HCT116 (cell line): ENCODE measurements at regions not wholly inside any gene's neighbourhood (a gene's known extent, or its start where the extent isn't known, plus 50 kb on each side); places are given as distances from the start of the nearest gene placed in this dataset.

Source experiments
- ATAC-seq: fragments of 200-7000 bp; cut with Tn5 transposase; 2 replicates; pipeline ENCODE4 v1.9.1; 2020; ENCODE audit warnings: mild to moderate bottlenecking, moderate library complexity
- BruUV-seq: library from RNA; stranded (reverse); fragments of 400-500 nt; replicated peaks from 2 replicates; lab custom pipeline; 2021; lab: Mats Ljungman, UMichigan
- CTCF ChIA-PET: fragments of 300-600 bp; sonication (Branson Sonifier 250); formaldehyde crosslinking; loops from one replicate; lab custom pipeline; 2021; ENCODE audit warnings: antibody characterized with exemption; lab: Charles Lee
- POLR2A ChIA-PET: fragments of 300-600, 350-600 bp; sonication (Branson Sonifier 250); formaldehyde crosslinking; loops from one replicate; lab custom pipeline; 2021; ENCODE audit warnings: antibody characterized with exemption; lab: Charles Lee
- RAD21 ChIA-PET, 2 experiments: fragments of 300-600 bp; sonication (Branson Sonifier 250); formaldehyde crosslinking; loops; one replicate each; lab custom pipeline; 2023; ENCODE audit warnings: low total read pairs in 2 of 2; ENCODE audit not compliant: uncharacterized antibody in 2 of 2, unreplicated experiment in 2 of 2, low non-redundant PET in 1 of 2; lab: Charles Lee
- DNase-seq: peaks from one replicate; pipeline ENCODE4 v3.0.0-alpha.2; 2010; ENCODE audit warnings: low read depth, low spot score
- H2AFZ ChIP-seq: fragments of 200-600 bp; shearing (Covaris generic), sonication (generic); 2 replicates; pipeline ENCODE4 v1.6.1; 2017; ENCODE audit warnings: low read depth, mixed run types, mixed read lengths, antibody characterized with exemption, low read length; ENCODE audit not compliant: poor library complexity, severe bottlenecking
- H3K27ac ChIP-seq: 2 replicates; pipeline ENCODE4 v1.5.1; 2012; ENCODE audit warnings: low read depth, low read length
- H3K27me3 ChIP-seq: fragments of 200-600 bp; sonication (generic); 2 replicates; pipeline ENCODE4 v1.6.1; 2016; ENCODE audit warnings: mixed run types, low read length, mixed read lengths; ENCODE audit not compliant: insufficient read depth
- H3K36me3 ChIP-seq, 2 experiments: fragments of 200-500 bp in 1 of 2; fragments of 200-600 bp in 1 of 2; sonication (Bioruptor generic) in 1 of 2; sonication (generic) in 1 of 2; 2 replicates each; pipeline versions ENCODE4 v1.5.1 to v1.6.1; 2014 to 2016; ENCODE audit warnings: low read length in 2 of 2, inconsistent platforms in 1 of 2, mixed read lengths in 1 of 2, mixed run types in 1 of 2; ENCODE audit not compliant: insufficient read depth in 2 of 2, control insufficient read depth in 1 of 2
- H3K4me1 ChIP-seq, 2 experiments: fragments of 200-600 bp in 1 of 2; sonication (generic) in 1 of 2; 2 replicates each; pipeline versions ENCODE4 v1.5.1 to v1.6.1; 2012 to 2017; ENCODE audit warnings: low read length in 2 of 2, inconsistent platforms in 1 of 2, mild to moderate bottlenecking in 1 of 2, mixed read lengths in 1 of 2, mixed run types in 1 of 2, moderate library complexity in 1 of 2; ENCODE audit not compliant: insufficient read depth in 2 of 2, control insufficient read depth in 1 of 2
- H3K4me2 ChIP-seq: fragments of 200-600 bp; sonication (generic); 2 replicates; pipeline ENCODE4 v1.6.1; 2017; ENCODE audit warnings: mixed run types, low read length, mixed read lengths
- H3K4me3 ChIP-seq, 2 experiments: fragments of 200-600 bp in 1 of 2; sonication (generic) in 1 of 2; replicated peaks in 1 of 2; 2 replicates each; pipeline ENCODE4 v1.5.1; 2011 to 2016; ENCODE audit warnings: low read length in 2 of 2, control low read depth in 1 of 2, low read depth in 1 of 2, mild to moderate bottlenecking in 1 of 2, mixed read lengths in 1 of 2, mixed run types in 1 of 2
- H3K79me2 ChIP-seq: fragments of 200-600 bp; sonication (generic); 2 replicates; pipeline ENCODE4 v1.6.1; 2017; ENCODE audit warnings: mild to moderate bottlenecking, mixed run types, low read length, moderate library complexity, mixed read lengths; ENCODE audit not compliant: insufficient read depth
- H3K9ac ChIP-seq: fragments of 200-600 bp; sonication (generic); 2 replicates; pipeline ENCODE4 v1.6.1; 2016; ENCODE audit warnings: low read length, mixed read lengths
- H3K9me2 ChIP-seq: fragments of 200-600 bp; sonication (generic), shearing (Covaris generic); 2 replicates; pipeline ENCODE4 v1.6.1; 2017; ENCODE audit warnings: mixed run types, mild to moderate bottlenecking, moderate library complexity; ENCODE audit not compliant: insufficient read depth
- H3K9me3 ChIP-seq, 2 experiments: fragments of 200-500 bp in 1 of 2; fragments of 200-600 bp in 1 of 2; sonication (Bioruptor generic) in 1 of 2; sonication (generic) in 1 of 2; 2 replicates each; pipeline ENCODE4 v1.6.1; 2014 to 2017; ENCODE audit warnings: low read length in 2 of 2, mixed read lengths in 2 of 2, inconsistent platforms in 1 of 2, low read depth in 1 of 2, mild to moderate bottlenecking in 1 of 2, mixed run types in 1 of 2, moderate library complexity in 1 of 2; ENCODE audit not compliant: control insufficient read depth in 1 of 2, insufficient read depth in 1 of 2
- H4K20me1 ChIP-seq: fragments of 200-600 bp; sonication (generic), shearing (Covaris generic); 2 replicates; pipeline ENCODE4 v1.6.1; 2017; ENCODE audit warnings: mixed run types, mild to moderate bottlenecking, moderate library complexity; ENCODE audit not compliant: insufficient read depth
- CBX3 ChIP-seq: IDR thresholded peaks from 2 replicates; pipeline ENCODE4 v1.6.1; 2012; ENCODE audit warnings: low read depth
- CEBPB ChIP-seq: IDR thresholded peaks from 2 replicates; pipeline ENCODE4 v1.6.1; 2012; ENCODE audit warnings: low read depth
- EGR1 ChIP-seq: IDR thresholded peaks from 2 replicates; pipeline ENCODE4 v1.6.1; 2012; ENCODE audit warnings: low read depth
- ELF1 ChIP-seq: IDR thresholded peaks from 2 replicates; pipeline ENCODE4 v1.6.1; 2012; ENCODE audit warnings: low read depth, borderline replicate concordance
- JUND ChIP-seq: IDR thresholded peaks from 2 replicates; pipeline ENCODE4 v1.6.1; 2012
- POLR2AphosphoS5 ChIP-seq: IDR thresholded peaks from 2 replicates; pipeline ENCODE4 v1.6.1; 2011; ENCODE audit warnings: mild to moderate bottlenecking, low read depth, low read length, moderate library complexity
- SIN3A ChIP-seq: IDR thresholded peaks from 2 replicates; pipeline ENCODE4 v1.6.1; 2012; ENCODE audit warnings: low read depth
- SP1 ChIP-seq: IDR thresholded peaks from 2 replicates; pipeline ENCODE4 v1.6.1; 2012; ENCODE audit warnings: low read depth
- SRF ChIP-seq: IDR thresholded peaks from 2 replicates; pipeline ENCODE4 v1.6.1; 2012; ENCODE audit warnings: low read depth
- TCF7L2 ChIP-seq: IDR thresholded peaks from 2 replicates; pipeline ENCODE4 v1.7.0; 2011; ENCODE audit warnings: borderline replicate concordance, inconsistent platforms; ENCODE audit not compliant: insufficient read depth, insufficient read length; ENCODE audit errors: extremely low read depth
- YY1 ChIP-seq: IDR thresholded peaks from 2 replicates; pipeline ENCODE4 v1.6.1; 2011; ENCODE audit warnings: low read length, low read depth, moderate library complexity, mild to moderate bottlenecking; ENCODE audit not compliant: insufficient replicate concordance; ENCODE audit errors: extremely low read depth
- ZBTB33 ChIP-seq: IDR thresholded peaks from 2 replicates; pipeline ENCODE4 v1.6.1; 2011; ENCODE audit warnings: mild to moderate bottlenecking, low read length, moderate library complexity; ENCODE audit not compliant: insufficient replicate concordance; ENCODE audit errors: extremely low read depth
- ZFX ChIP-seq: fragments of 450-650 bp; IDR thresholded peaks from 2 replicates; pipeline ENCODE4 v1.6.1; 2017
- ZNF274 ChIP-seq: fragments of 200-500 bp; sonication (Bioruptor generic); IDR thresholded peaks from 2 replicates; pipeline ENCODE4 v1.6.1; 2014; ENCODE audit warnings: mild to moderate bottlenecking, low read depth, low read length, inconsistent platforms
- intact Hi-C: fragments of 100-400 bp; cut with micrococcal nuclease; formaldehyde crosslinking; loops from 2 replicates; pipeline ENCODE4 v1.10.0; 2022
- TF ChIP-seq, protein P1 (sequence below): IDR thresholded peaks from 2 replicates; pipeline ENCODE4 v1.6.1; 2012
- TF ChIP-seq, protein P2 (sequence below): IDR thresholded peaks from 2 replicates; pipeline ENCODE4 v1.6.1; 2012

DNA sequence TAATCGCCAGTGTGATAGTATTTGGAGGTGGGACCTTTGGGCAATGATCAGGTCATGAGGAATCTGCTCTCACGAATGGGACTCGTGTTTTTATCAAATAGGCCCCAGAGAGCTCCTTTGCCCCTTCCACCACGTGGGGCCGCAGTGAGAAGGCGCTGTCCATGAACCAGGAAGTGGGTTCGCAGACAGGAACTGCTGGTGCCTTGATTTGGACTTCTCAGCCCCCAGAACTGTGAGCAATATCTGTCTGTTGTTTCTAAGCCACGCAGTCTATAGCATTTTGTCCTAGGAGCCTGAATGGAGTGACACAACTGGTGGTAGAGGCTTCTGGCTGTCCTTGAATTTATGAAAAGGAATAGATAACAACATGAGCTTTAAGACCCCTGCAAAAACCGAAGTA is 111.2 kb upstream of the HDAC4 start:
- H3K27me3 ChIP-seq: no peaks in the 10 kb centered on the region
- RAD21 ChIA-PET: no interaction called here
- no peak overlapping the region for H3K27ac ChIP-seq

More for the DNA sequence above, 111.2 kb upstream of the HDAC4 start:
- Histone ChIP-seq H3K9me2 (no peaks in the 10 kb centered on the region), H3K9ac (no peak overlapping the region), H3K4me1 (no peaks in the 10 kb centered on the region), H3K36me3 (no peaks in the 10 kb centered on the region), H3K79me2 (no peaks in the 10 kb centered on the region), H2AFZ (no peak overlapping the region), H3K4me2 (no peak overlapping the region), H4K20me1 (no peaks in the 10 kb centered on the region), H3K4me3 (no peak overlapping the region), H3K9me3 (no peaks in the 10 kb centered on the region)
- DNase-seq: no peak
- no peak for TF ChIP-seq TCF7L2
- TF ChIP-seq JUND: no peak
- no peak for TF ChIP-seq ZNF274
- no peak for TF ChIP-seq POLR2AphosphoS5
- TF ChIP-seq, protein P1, sequence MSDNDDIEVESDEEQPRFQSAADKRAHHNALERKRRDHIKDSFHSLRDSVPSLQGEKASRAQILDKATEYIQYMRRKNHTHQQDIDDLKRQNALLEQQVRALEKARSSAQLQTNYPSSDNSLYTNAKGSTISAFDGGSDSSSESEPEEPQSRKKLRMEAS: no peak
- TF ChIP-seq, protein P2, sequence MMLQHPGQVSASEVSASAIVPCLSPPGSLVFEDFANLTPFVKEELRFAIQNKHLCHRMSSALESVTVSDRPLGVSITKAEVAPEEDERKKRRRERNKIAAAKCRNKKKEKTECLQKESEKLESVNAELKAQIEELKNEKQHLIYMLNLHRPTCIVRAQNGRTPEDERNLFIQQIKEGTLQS: no peak
- no peak for TF ChIP-seq YY1
- TF ChIP-seq SP1: no peak
- no peak for TF ChIP-seq SIN3A
- TF ChIP-seq CEBPB: no peak
- TF ChIP-seq ZFX: no peak
- no peak for TF ChIP-seq ELF1
- no peak for TF ChIP-seq EGR1
- TF ChIP-seq CBX3: no peak
- no peak for TF ChIP-seq ZBTB33
- TF ChIP-seq SRF: no peak
- POLR2A ChIA-PET: no interaction called here
- CTCF ChIA-PET: no interaction called here
- no TSS peak for BruUV-seq
- intact Hi-C loops: no loop called here
- ATAC-seq: no peak
